ENCODE measurements at regions not wholly inside any gene's neighbourhood (a gene's known extent, or its start where the extent isn't known, plus 50 kb on each side); places are given as distances from the start of the nearest gene placed in this dataset.

DNA sequence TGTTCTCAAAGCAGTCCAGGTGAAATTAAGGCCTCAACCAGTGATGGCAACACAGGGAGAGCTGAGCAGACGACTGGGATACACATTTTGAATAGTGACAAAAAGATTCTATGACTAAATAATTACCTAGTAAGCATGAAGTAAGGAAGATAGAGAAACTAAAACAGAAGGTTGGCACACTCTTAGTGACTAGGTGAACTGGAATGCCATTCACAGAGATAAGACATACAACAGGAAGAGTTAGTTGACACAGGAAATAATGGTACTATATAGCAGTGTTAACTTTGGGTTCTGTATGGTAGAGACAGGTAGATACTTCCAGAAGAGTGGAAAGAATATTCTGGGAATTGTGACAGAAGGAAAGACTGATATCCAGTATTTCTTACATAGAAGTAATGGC lies 181.8 kb upstream of the NT5C1B start:
- TF ChIP-seq CTCF (conservative IDR thresholded peaks at IDR 0.05; ENCODE audit: low read length), result no peak
- TF ChIP-seq EZH2phosphoT487 (IDR thresholded peaks at IDR 0.05; ENCODE audit: borderline replicate concordance), result no peak

Measured in Loucy (cell line).